ENCODE measurements at regions not wholly inside any gene's neighbourhood (a gene's known extent, or its start where the extent isn't known, plus 50 kb on each side); places are given as distances from the start of the nearest gene placed in this dataset.

DNA sequence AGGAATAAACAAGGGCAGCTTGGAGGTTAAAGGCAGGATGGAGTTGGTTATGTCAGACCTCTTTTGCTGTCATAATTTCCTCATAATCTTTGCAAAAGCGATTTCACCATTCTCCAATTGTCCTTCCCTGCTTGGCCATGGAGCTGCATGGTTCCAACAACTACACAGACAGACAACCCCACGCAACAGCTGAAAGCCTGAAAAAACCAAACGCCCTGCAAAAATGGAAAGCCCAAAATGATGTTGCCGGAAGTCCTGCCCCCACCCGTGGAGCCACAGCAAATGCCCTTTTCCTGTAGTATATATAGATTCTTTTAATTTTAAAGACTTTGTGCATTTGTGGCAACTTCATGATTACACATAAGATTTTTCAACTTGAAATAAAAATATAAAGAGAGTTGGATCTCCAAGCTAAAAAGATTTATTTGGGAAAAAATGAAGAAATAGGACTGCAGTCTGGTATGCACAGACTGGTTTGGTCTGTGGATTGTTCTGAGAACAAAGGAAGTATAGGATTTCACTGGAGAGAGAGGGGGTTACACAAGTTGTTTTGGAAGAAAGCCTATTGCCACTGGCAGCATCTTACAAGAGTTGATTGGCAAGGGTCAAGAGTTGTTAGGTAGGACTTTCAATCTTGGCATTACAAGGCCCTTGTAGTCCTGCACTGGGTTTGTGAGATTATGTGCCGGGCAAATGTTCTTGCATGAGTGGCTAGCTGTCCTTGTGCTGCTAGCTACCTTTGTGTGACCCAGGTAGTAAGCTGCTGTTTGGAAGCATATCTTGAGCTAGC lies 190.0 kb downstream of the C6orf118 start:
- Mint-ChIP-seq H3K9me3 (peaks cover 5% of the 10 kb centered on the region), H3K27ac (no peak overlapping the region), H3K27me3 (no peaks in the 10 kb centered on the region), H3K36me3 (ENCODE audit: low read depth) (no peaks in the 10 kb centered on the region), H3K4me1 (ENCODE audit: low read depth) (no peaks in the 10 kb centered on the region), H3K4me3 (no peak overlapping the region)

GRCh38 chr6:165118736-165119135 lies 190.7 kb downstream of the C6orf118 start:
- H3K9me3 Mint-ChIP-seq = peaks cover 10% of the 10 kb centered on the region
- H3K27me3 Mint-ChIP-seq = no peaks in the 10 kb centered on the region
- H3K27ac Mint-ChIP-seq = no peak overlapping the region
- H3K4me3 Mint-ChIP-seq = no peak overlapping the region
- H3K4me1 Mint-ChIP-seq (ENCODE audit: low read depth) = no peaks in the 10 kb centered on the region
- no peaks in the 10 kb centered on the region for H3K36me3 Mint-ChIP-seq (ENCODE audit: low read depth)

GRCh38 chr6:165117806-165118205 lies 191.6 kb downstream of the C6orf118 start:
- no peak overlapping the region for H3K4me3 Mint-ChIP-seq
- no peak overlapping the region for H3K27ac Mint-ChIP-seq
- no peaks in the 10 kb centered on the region for H3K27me3 Mint-ChIP-seq
- H3K9me3 Mint-ChIP-seq = peaks cover 14% of the 10 kb centered on the region
- H3K36me3 Mint-ChIP-seq (ENCODE audit: low read depth) = no peaks in the 10 kb centered on the region
- no peaks in the 10 kb centered on the region for H3K4me1 Mint-ChIP-seq (ENCODE audit: low read depth)

GRCh38 chr6:165117121-165117520 lies 192.3 kb downstream of the C6orf118 start:
- Mint-ChIP-seq H3K36me3 (ENCODE audit: low read depth) (no peaks in the 10 kb centered on the region), H3K4me1 (ENCODE audit: low read depth) (no peaks in the 10 kb centered on the region), H3K27me3 (no peaks in the 10 kb centered on the region), H3K9me3 (peaks cover 14% of the 10 kb centered on the region), H3K4me3 (no peak overlapping the region), H3K27ac (no peak overlapping the region)

DNA sequence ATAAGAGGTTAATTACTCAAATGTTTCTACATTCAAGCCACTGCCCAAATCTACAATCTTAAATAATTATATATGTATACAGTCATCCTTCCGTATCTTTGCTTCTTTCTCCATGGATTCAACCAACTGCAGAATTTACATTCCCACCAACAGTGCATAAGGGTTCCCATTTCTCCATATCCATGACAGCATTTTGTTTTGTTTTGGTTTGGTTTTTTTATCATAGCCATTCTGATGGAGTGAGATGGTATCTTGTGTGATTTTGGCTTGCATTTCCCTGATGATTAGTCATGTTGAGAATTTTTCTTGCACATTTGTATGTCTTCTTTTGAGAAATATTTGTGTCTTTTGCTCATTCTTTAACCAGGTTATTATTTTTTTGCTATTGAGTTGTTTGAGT lies 198.5 kb downstream of the C6orf118 start:
- no peaks in the 10 kb centered on the region for H3K27me3 Mint-ChIP-seq
- H3K9me3 Mint-ChIP-seq = peaks cover 27% of the 10 kb centered on the region
- no peaks in the 10 kb centered on the region for H3K4me1 Mint-ChIP-seq (ENCODE audit: low read depth)
- no peak overlapping the region for H3K4me3 Mint-ChIP-seq
- H3K27ac Mint-ChIP-seq = no peak overlapping the region
- H3K36me3 Mint-ChIP-seq (ENCODE audit: low read depth) = no peaks in the 10 kb centered on the region

DNA sequence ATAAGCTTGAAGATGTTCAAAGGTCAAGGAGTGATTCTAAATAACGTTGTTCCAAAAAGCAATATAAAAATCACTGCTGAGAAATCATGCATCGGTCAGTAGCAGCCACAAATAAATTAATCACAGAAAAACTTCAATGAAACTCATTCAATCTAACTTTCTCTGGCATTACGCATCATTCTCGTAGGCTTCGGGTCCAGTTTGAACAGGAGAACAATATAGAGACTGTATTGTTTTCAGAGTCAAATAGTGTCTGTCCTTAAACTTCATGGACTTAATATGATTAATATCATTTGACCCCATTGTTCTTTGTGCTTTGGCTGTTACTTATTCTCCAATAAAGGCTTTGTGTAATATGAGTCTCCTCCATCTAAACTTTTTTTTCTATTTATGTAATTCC lies 200.4 kb downstream of the C6orf118 start:
- H3K36me3 Mint-ChIP-seq (ENCODE audit: low read depth) = no peaks in the 10 kb centered on the region
- H3K27ac Mint-ChIP-seq = no peak overlapping the region
- no peaks in the 10 kb centered on the region for H3K4me1 Mint-ChIP-seq (ENCODE audit: low read depth)
- H3K4me3 Mint-ChIP-seq = no peak overlapping the region
- H3K9me3 Mint-ChIP-seq = peaks cover 20% of the 10 kb centered on the region
- H3K27me3 Mint-ChIP-seq = no peaks in the 10 kb centered on the region

DNA sequence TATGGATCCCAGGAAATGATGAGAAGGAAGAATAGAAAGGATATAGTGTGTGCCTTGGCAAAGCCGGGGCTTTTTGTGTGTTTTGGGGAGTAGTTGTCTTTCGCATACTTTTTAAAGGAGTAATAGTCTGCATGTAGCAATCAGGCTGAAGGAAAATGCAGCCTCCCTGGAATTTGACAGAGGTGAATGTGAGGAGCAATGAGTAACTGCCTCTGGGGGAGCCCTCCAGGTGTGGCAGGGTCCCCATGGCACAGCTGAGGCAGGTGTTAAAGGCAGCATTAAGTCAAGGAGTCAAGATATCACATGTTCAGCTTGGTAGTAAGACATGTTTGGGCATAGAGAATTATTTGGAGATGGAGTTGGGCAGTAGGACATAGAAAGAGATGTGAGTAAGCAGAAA lies 203.1 kb downstream of the C6orf118 start:
- no peaks in the 10 kb centered on the region for H3K36me3 Mint-ChIP-seq (ENCODE audit: low read depth)
- peaks cover 17% of the 10 kb centered on the region for H3K9me3 Mint-ChIP-seq
- no peaks in the 10 kb centered on the region for H3K27me3 Mint-ChIP-seq
- H3K27ac Mint-ChIP-seq = no peak overlapping the region
- H3K4me1 Mint-ChIP-seq (ENCODE audit: low read depth) = no peaks in the 10 kb centered on the region
- no peak overlapping the region for H3K4me3 Mint-ChIP-seq

GRCh38 chr6:165098165-165098564 lies 211.2 kb downstream of the C6orf118 start:
- H3K27ac Mint-ChIP-seq = no peak overlapping the region
- H3K36me3 Mint-ChIP-seq (ENCODE audit: low read depth) = no peaks in the 10 kb centered on the region
- no peak overlapping the region for H3K4me3 Mint-ChIP-seq
- no peaks in the 10 kb centered on the region for H3K4me1 Mint-ChIP-seq (ENCODE audit: low read depth)
- H3K27me3 Mint-ChIP-seq = no peaks in the 10 kb centered on the region
- H3K9me3 Mint-ChIP-seq = peaks cover 14% of the 10 kb centered on the region

- Mint-ChIP-seq H3K9me3 (peaks cover 17% of the 10 kb centered on the region), H3K27me3 (no peaks in the 10 kb centered on the region), H3K27ac (no peak overlapping the region), H3K4me1 (ENCODE audit: low read depth) (no peaks in the 10 kb centered on the region), H3K4me3 (no peak overlapping the region), H3K36me3 (ENCODE audit: low read depth) (no peaks in the 10 kb centered on the region)
These were observed 212.5 kb downstream of the C6orf118 start for GRCh38 chr6:165096868-165097267.

GRCh38 chr6:165096209-165096608 lies 213.2 kb downstream of the C6orf118 start:
- no peaks in the 10 kb centered on the region for H3K4me1 Mint-ChIP-seq (ENCODE audit: low read depth)
- H3K4me3 Mint-ChIP-seq = no peak overlapping the region
- no peaks in the 10 kb centered on the region for H3K36me3 Mint-ChIP-seq (ENCODE audit: low read depth)
- no peaks in the 10 kb centered on the region for H3K27me3 Mint-ChIP-seq
- peaks cover 11% of the 10 kb centered on the region for H3K9me3 Mint-ChIP-seq
- H3K27ac Mint-ChIP-seq = no peak overlapping the region

DNA sequence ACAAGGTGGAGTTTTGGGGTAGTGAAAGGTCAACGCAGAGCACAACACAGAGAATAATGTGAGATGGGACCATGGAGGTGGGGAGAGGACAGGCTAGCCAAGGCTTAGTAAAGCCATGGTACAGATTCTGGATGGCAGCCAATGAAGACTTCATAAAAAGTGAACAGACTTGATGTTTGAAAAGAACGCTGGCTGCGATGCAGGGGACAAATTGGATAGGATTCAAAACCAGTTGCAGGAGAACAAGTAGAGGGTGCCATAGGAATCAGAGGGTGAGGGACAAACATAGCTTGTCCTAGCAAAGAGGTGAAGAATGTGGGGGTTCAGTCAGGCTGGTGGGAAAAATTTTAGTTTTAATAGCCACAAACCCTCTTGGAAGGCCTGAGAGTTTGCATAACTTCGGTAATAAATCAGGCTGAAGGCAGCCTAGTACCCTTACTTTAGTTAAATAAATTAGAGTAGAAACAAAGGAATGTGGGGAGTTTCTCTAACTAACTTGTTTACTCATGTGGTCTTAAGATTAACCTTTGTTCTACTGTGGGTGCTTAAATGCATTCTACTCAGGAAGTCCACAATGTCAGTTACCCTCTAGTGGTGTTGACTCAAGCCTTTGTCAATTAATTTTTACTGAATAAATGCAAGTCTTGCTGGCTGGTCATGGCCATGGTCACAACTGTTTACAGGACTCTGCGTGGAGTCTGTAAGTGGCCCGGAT lies 216.4 kb downstream of the C6orf118 start:
- H3K27me3 Mint-ChIP-seq = no peaks in the 10 kb centered on the region
- H3K27ac Mint-ChIP-seq = no peak overlapping the region
- no peaks in the 10 kb centered on the region for H3K36me3 Mint-ChIP-seq (ENCODE audit: low read depth)
- peaks cover 20% of the 10 kb centered on the region for H3K9me3 Mint-ChIP-seq
- H3K4me1 Mint-ChIP-seq (ENCODE audit: low read depth) = no peaks in the 10 kb centered on the region
- H3K4me3 Mint-ChIP-seq = no peak overlapping the region

GRCh38 chr6:165091121-165091785 lies 218.2 kb downstream of the C6orf118 start:
- peaks cover 23% of the 10 kb centered on the region for H3K9me3 Mint-ChIP-seq
- no peak overlapping the region for H3K4me3 Mint-ChIP-seq
- no peak overlapping the region for H3K27ac Mint-ChIP-seq
- no peaks in the 10 kb centered on the region for H3K27me3 Mint-ChIP-seq
- H3K36me3 Mint-ChIP-seq (ENCODE audit: low read depth) = no peaks in the 10 kb centered on the region
- no peaks in the 10 kb centered on the region for H3K4me1 Mint-ChIP-seq (ENCODE audit: low read depth)

DNA sequence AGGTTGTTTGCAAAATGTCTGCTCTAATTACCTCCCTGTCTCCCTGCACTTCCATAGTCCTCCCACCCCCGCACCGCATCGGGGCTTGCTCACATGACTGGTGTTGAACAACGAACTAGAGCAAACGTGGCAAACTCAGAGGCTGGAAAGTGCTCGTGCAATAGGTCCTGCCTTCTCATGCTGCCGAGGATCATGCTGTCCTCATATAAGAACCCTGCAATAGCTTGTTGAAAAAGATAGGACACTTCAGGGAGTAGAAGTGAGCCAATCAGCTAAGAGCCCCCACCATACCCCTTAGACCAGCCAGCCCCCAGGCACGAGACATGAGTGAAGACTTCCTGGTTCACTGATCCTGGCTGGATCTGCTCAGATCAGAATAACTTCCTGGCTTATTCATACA lies 219.2 kb downstream of the C6orf118 start:
- Mint-ChIP-seq H3K9me3 (peaks cover 20% of the 10 kb centered on the region), H3K4me3 (no peak overlapping the region), H3K27me3 (no peaks in the 10 kb centered on the region), H3K4me1 (ENCODE audit: low read depth) (no peaks in the 10 kb centered on the region), H3K36me3 (ENCODE audit: low read depth) (no peaks in the 10 kb centered on the region), H3K27ac (no peak overlapping the region)

GRCh38 chr6:165086814-165087213 lies 222.6 kb downstream of the C6orf118 start:
- Mint-ChIP-seq H3K27me3 (no peaks in the 10 kb centered on the region), H3K9me3 (peaks cover 20% of the 10 kb centered on the region), H3K27ac (no peak overlapping the region), H3K36me3 (ENCODE audit: low read depth) (no peaks in the 10 kb centered on the region), H3K4me1 (ENCODE audit: low read depth) (no peaks in the 10 kb centered on the region), H3K4me3 (no peak overlapping the region)

DNA sequence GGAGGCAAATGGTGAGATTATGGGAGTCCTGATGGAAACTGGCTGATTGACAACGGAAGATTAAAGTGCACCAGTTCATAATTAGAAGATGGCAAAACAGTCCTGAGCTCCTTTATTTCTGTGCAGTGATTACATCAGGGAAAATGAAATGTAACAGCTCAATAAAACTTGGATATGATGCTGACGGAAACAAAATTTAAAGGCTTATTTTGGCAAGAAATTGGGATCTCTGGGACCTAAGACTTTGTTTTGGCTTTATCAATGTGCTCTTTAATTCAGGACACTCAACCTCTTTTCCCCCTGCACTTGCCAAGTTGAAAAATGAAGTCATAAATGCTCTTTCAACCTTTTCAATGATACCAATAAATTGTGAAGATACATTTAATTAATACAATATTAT lies 226.8 kb downstream of the C6orf118 start:
- peaks cover 11% of the 10 kb centered on the region for H3K9me3 Mint-ChIP-seq
- no peak overlapping the region for H3K4me3 Mint-ChIP-seq
- H3K36me3 Mint-ChIP-seq (ENCODE audit: low read depth) = no peaks in the 10 kb centered on the region
- H3K27ac Mint-ChIP-seq = no peak overlapping the region
- H3K27me3 Mint-ChIP-seq = no peaks in the 10 kb centered on the region
- no peaks in the 10 kb centered on the region for H3K4me1 Mint-ChIP-seq (ENCODE audit: low read depth)

Measured in stimulated activated naive CD8-positive, alpha-beta T cell treated with anti-CD3 and anti-CD28 coated beads, Interleukin-15, Interleukin-2, amounts not matched to agents 100 ng/mL and 50 ng/mL, for 24 hours (primary cell).